ENCODE measurements at regions not wholly inside any gene's neighbourhood (a gene's known extent, or its start where the extent isn't known, plus 50 kb on each side); places are given as distances from the start of the nearest gene placed in this dataset.

GRCh38 chr11:31969359-31969702 is 121.5 kb upstream of the RCN1 start:
- H3K27me3 Mint-ChIP-seq (ENCODE audit: low read depth): peaks cover 2% of the 10 kb centered on the region
- Histone ChIP-seq H2AFZ (ENCODE audit: low read length) (no peak overlapping the region), H2BK120ac (ENCODE audit: low read depth, low read length, poor library complexity, severe bottlenecking) (no peak overlapping the region), H2BK5ac (ENCODE audit: insufficient read length, low read length) (no peak overlapping the region), H3K79me1 (ENCODE audit: insufficient read depth, low read depth, low read length, poor library complexity, severe bottlenecking) (no peaks in the 10 kb centered on the region), H4K5ac (ENCODE audit: insufficient read length, low read depth, low read length) (no peak overlapping the region), H3T11ph (ENCODE audit: low read length) (no peak overlapping the region), H3K9ac (ENCODE audit: extremely low read depth, insufficient read length, low read length) (no peak overlapping the region), H2BK12ac (ENCODE audit: insufficient read length, low read depth, low read length) (no peak overlapping the region), H3K56ac (ENCODE audit: insufficient read length, low read depth, low read length) (no peak overlapping the region), H3K18ac (ENCODE audit: insufficient read length, low read depth, low read length) (no peak overlapping the region), H3K4me1 (ENCODE audit: insufficient read depth, low read length) (no peaks in the 10 kb centered on the region), H3K14ac (ENCODE audit: insufficient read depth, low read length) (no peak overlapping the region), H4K8ac (replicated peaks; ENCODE audit: insufficient read length, low read depth, low read length) (no peak overlapping the region), H3K23ac (ENCODE audit: insufficient read length, low read depth, low read length) (no peak overlapping the region), H3K27me3 (ENCODE audit: insufficient read depth, low read length) (no peaks in the 10 kb centered on the region), H4K20me1 (ENCODE audit: control insufficient read depth, insufficient read depth, insufficient read length) (no peaks in the 10 kb centered on the region), H2BK15ac (ENCODE audit: low read depth, low read length) (no peak overlapping the region), H3K23me2 (ENCODE audit: insufficient read length, low read depth, low read length, poor library complexity, severe bottlenecking) (no peaks in the 10 kb centered on the region), H3K79me2 (ENCODE audit: insufficient read depth, low read length) (no peaks in the 10 kb centered on the region), H3K9me3 (ENCODE audit: control insufficient read depth, low read depth, low read length) (no peaks in the 10 kb centered on the region), H2BK20ac (ENCODE audit: low read depth, low read length, poor library complexity, severe bottlenecking) (no peak overlapping the region), H3K4me2 (ENCODE audit: insufficient read depth, insufficient read length, low read length) (no peak overlapping the region), H2AK5ac (ENCODE audit: insufficient read length, low read length) (no peak overlapping the region), H4K91ac (ENCODE audit: insufficient read length, low read depth, low read length) (no peak overlapping the region), H3K4ac (ENCODE audit: low read depth, low read length) (no peak overlapping the region), H3K27ac (ENCODE audit: insufficient read length, low read depth, low read length) (no peak overlapping the region)
- WGBS (ENCODE audit: extremely low coverage, insufficient read length, low lambda C conversion rate): no CpG with 5 or more reads among the region's 6 CpGs
- peaks cover 17 to 23% of the 10 kb centered on the region in 2 experiments; a peak in 4 of 5 replicates for H3K9me3 Mint-ChIP-seq
- DNase-seq: no peak
- H3K27ac Mint-ChIP-seq: no peak overlapping the region
- TF ChIP-seq, protein P1, sequence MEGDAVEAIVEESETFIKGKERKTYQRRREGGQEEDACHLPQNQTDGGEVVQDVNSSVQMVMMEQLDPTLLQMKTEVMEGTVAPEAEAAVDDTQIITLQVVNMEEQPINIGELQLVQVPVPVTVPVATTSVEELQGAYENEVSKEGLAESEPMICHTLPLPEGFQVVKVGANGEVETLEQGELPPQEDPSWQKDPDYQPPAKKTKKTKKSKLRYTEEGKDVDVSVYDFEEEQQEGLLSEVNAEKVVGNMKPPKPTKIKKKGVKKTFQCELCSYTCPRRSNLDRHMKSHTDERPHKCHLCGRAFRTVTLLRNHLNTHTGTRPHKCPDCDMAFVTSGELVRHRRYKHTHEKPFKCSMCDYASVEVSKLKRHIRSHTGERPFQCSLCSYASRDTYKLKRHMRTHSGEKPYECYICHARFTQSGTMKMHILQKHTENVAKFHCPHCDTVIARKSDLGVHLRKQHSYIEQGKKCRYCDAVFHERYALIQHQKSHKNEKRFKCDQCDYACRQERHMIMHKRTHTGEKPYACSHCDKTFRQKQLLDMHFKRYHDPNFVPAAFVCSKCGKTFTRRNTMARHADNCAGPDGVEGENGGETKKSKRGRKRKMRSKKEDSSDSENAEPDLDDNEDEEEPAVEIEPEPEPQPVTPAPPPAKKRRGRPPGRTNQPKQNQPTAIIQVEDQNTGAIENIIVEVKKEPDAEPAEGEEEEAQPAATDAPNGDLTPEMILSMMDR (conservative IDR thresholded peaks at IDR 0.05): no peak
- peaks cover 4 to 20% (median 5%) of the 10 kb centered on the region in 3 experiments; a peak in 5 of 7 replicates for H3K36me3 Mint-ChIP-seq (ENCODE audit: insufficient read depth in 1 of 3, low read depth in 3 of 3)
- H3K4me3 Mint-ChIP-seq: no peak overlapping the region
- no peaks in the 10 kb centered on the region for H3K4me1 Mint-ChIP-seq
